Stimulated activated CD4-positive, alpha-beta T cell treated with anti-CD3 and anti-CD28 coated beads, Interleukin-2, amount 100 ng/mL, for 4 hours (primary cell): ENCODE measurements at regions not wholly inside any gene's neighbourhood (a gene's known extent, or its start where the extent isn't known, plus 50 kb on each side); places are given as distances from the start of the nearest gene placed in this dataset.
"Not testable (repeated sequence)": the region's sequence is repeated elsewhere in the genome, so short reads cannot be mapped to it uniquely, and the experiment has no call there.

Source experiments
- DNase-seq: peaks from one replicate; pipeline ENCODE4 v3.0.0-alpha.2; 2020; ENCODE audit warnings: low read depth

- not testable (repeated sequence) for DNase-seq
These were observed 96.1 kb upstream of the PLEKHM1 start for GRCh38 chr17:45586651-45586934.

- DNase-seq = peak; percentile 65
These were observed 102.0 kb upstream of the PLEKHM1 start for GRCh38 chr17:45592433-45592923.

GRCh38 chr17:45596347-45596746, 105.8 kb upstream of the PLEKHM1 start:
- not testable (repeated sequence) for DNase-seq

- DNase-seq = not testable (repeated sequence)
These were observed 109.8 kb upstream of the PLEKHM1 start for GRCh38 chr17:45600052-45601012.

- not testable (repeated sequence) for DNase-seq
These were observed 110.5 kb upstream of the PLEKHM1 start for GRCh38 chr17:45601013-45601412.

GRCh38 chr17:45601605-45602539, 111.4 kb upstream of the PLEKHM1 start:
- DNase-seq = not testable (repeated sequence)

GRCh38 chr17:45605751-45606150, 115.2 kb upstream of the PLEKHM1 start:
- DNase-seq = not testable (repeated sequence)

GRCh38 chr17:45619984-45620405, 129.5 kb upstream of the PLEKHM1 start:
- DNase-seq = peak; percentile 81

- DNase-seq = not testable (repeated sequence)
These were observed 129.9 kb upstream of the PLEKHM1 start for GRCh38 chr17:45620468-45620867.

GRCh38 chr17:45621087-45621486, 130.6 kb upstream of the PLEKHM1 start:
- not testable (repeated sequence) for DNase-seq

GRCh38 chr17:45622295-45622694, 131.8 kb upstream of the PLEKHM1 start:
- DNase-seq = not testable (repeated sequence)

- DNase-seq = no peak
These were observed 137.5 kb upstream of the PLEKHM1 start for GRCh38 chr17:45628019-45628418.

- DNase-seq = no peak
These were observed 141.4 kb upstream of the PLEKHM1 start for GRCh38 chr17:45631941-45632340.

GRCh38 chr17:45639297-45639849, 144.7 kb upstream of the CRHR1 start:
- DNase-seq = no peak

- DNase-seq = peak; percentile 58
These were observed 143.8 kb upstream of the CRHR1 start for GRCh38 chr17:45640141-45640850.

- DNase-seq = no peak
These were observed 142.6 kb upstream of the CRHR1 start for GRCh38 chr17:45641541-45641940.

- no peak for DNase-seq
These were observed 140.5 kb upstream of the CRHR1 start for GRCh38 chr17:45643591-45643990.

GRCh38 chr17:45644637-45645036, 139.5 kb upstream of the CRHR1 start:
- DNase-seq = not testable (repeated sequence)

GRCh38 chr17:45645330-45645729, 138.8 kb upstream of the CRHR1 start:
- DNase-seq = no peak

GRCh38 chr17:45646288-45646988, 137.7 kb upstream of the CRHR1 start:
- DNase-seq = no peak

- DNase-seq = no peak
These were observed 135.5 kb upstream of the CRHR1 start for GRCh38 chr17:45648642-45649041.
